MV-4-11 (cell line): ENCODE measurements at regions not wholly inside any gene's neighbourhood (a gene's known extent, or its start where the extent isn't known, plus 50 kb on each side); places are given as distances from the start of the nearest gene placed in this dataset.
"Not testable (repeated sequence)": the region's sequence is repeated elsewhere in the genome, so short reads cannot be mapped to it uniquely, and the experiment has no call there.

Experiments used
- DNase-seq: peaks from one replicate; lab custom pipeline; 2025; lab: John Stamatoyannopoulos, UW

- no peak for DNase-seq
Observed at GRCh38 chr7:115793958-115794702, 236.4 kb downstream of the TFEC start.

GRCh38 chr7:115789901-115790300 is 240.7 kb downstream of the TFEC start:
- DNase-seq, result no peak

GRCh38 chr7:115789473-115789872 is 241.1 kb downstream of the TFEC start:
- DNase-seq, result not testable (repeated sequence)

GRCh38 chr7:115782696-115783490 is 247.7 kb downstream of the TFEC start:
- no peak for DNase-seq

GRCh38 chr7:115779561-115779960 is 251.0 kb downstream of the TFEC start:
- no peak for DNase-seq

- no peak for DNase-seq
Observed at GRCh38 chr7:115775981-115776380, 254.6 kb downstream of the TFEC start.

- no peak for DNase-seq
Observed at GRCh38 chr7:115763347-115763746, 267.2 kb downstream of the TFEC start.

GRCh38 chr7:115758025-115758424 is 272.5 kb downstream of the TFEC start:
- DNase-seq, result no peak

- no peak for DNase-seq
Observed at GRCh38 chr7:115754226-115754625, 276.3 kb downstream of the TFEC start.

GRCh38 chr7:115749924-115750323 is 280.6 kb downstream of the TFEC start:
- no peak for DNase-seq

- no peak for DNase-seq
Observed at GRCh38 chr7:115748123-115748738, 282.3 kb downstream of the TFEC start.

GRCh38 chr7:115747174-115747573 is 283.4 kb downstream of the TFEC start:
- peak; percentile 21 for DNase-seq

- no peak for DNase-seq
Observed at GRCh38 chr7:115740043-115740442, 290.5 kb downstream of the TFEC start.

- DNase-seq, result no peak
Observed at GRCh38 chr7:115734641-115735040, 295.9 kb downstream of the TFEC start.

GRCh38 chr7:115731796-115732471 is 298.6 kb downstream of the TFEC start:
- DNase-seq, result no peak

- no peak for DNase-seq
Observed at GRCh38 chr7:115728518-115728917, 302.0 kb downstream of the TFEC start.

GRCh38 chr7:115724400-115725056 is 306.0 kb downstream of the TFEC start:
- DNase-seq, result no peak

GRCh38 chr7:115722302-115722977 is 308.1 kb downstream of the TFEC start:
- no peak for DNase-seq

- no peak for DNase-seq
Observed at GRCh38 chr7:115721293-115722217, 309.0 kb downstream of the TFEC start.

- no peak for DNase-seq
Observed at GRCh38 chr7:115719963-115720362, 310.6 kb downstream of the TFEC start.
